GM23338 (cell line): ENCODE measurements at regions not wholly inside any gene's neighbourhood (a gene's known extent, or its start where the extent isn't known, plus 50 kb on each side); places are given as distances from the start of the nearest gene placed in this dataset.

Experiments used
- ATAC-seq: fragments of 200-7000 bp; cut with Tn5 transposase; 3 replicates; pipeline ENCODE4 v1.9.1; 2020
- DNase-seq: peaks from one replicate; pipeline ENCODE4 v3.0.0-alpha.2; 2015; ENCODE audit warnings: low spot score
- H2AFZ ChIP-seq: fragments of 200-600 bp; sonication (generic); 2 replicates; pipeline ENCODE4 v1.8.0; 2016; ENCODE audit warnings: antibody characterized with exemption, mild to moderate bottlenecking, moderate library complexity
- H3F3A ChIP-seq: fragments of 200-600 bp; sonication (generic); replicated peaks from 2 replicates; pipeline ENCODE4 v1.8.0; 2017; ENCODE audit warnings: antibody characterized with exemption, mixed run types, low read depth
- H3K27ac ChIP-seq: fragments of 200-600 bp; sonication (generic); 2 replicates; pipeline ENCODE4 v1.6.1; 2016; ENCODE audit warnings: low read depth
- H3K27me3 ChIP-seq: fragments of 200-600 bp; sonication (generic); 2 replicates; pipeline ENCODE4 v1.8.0; 2016; ENCODE audit warnings: mild to moderate bottlenecking, mixed run types, moderate library complexity; ENCODE audit not compliant: insufficient read depth
- H3K36me3 ChIP-seq: fragments of 200-600 bp; sonication (generic); 2 replicates; pipeline ENCODE4 v1.8.0; 2016; ENCODE audit warnings: mild to moderate bottlenecking; ENCODE audit not compliant: insufficient read depth
- H3K4me1 ChIP-seq: fragments of 200-600 bp; sonication (generic); 2 replicates; pipeline ENCODE4 v1.8.0; 2016; ENCODE audit warnings: mild to moderate bottlenecking, moderate library complexity; ENCODE audit not compliant: insufficient read depth
- H3K4me2 ChIP-seq: fragments of 200-600 bp; sonication (generic); 2 replicates; pipeline ENCODE4 v1.7.1; 2017; ENCODE audit warnings: mixed run types
- H3K4me3 ChIP-seq: fragments of 200-600 bp; sonication (generic); 2 replicates; pipeline ENCODE4 v1.6.1; 2016; ENCODE audit warnings: mixed run types
- H3K79me2 ChIP-seq: fragments of 200-600 bp; sonication (generic); replicated peaks from 2 replicates; pipeline ENCODE4 v1.8.0; 2017; ENCODE audit warnings: mild to moderate bottlenecking; ENCODE audit not compliant: insufficient read depth
- H3K9me2 ChIP-seq: fragments of 200-600 bp; sonication (generic); 2 replicates; pipeline ENCODE4 v1.8.0; 2017; ENCODE audit not compliant: insufficient read depth
- H4K20me1 ChIP-seq: fragments of 200-600 bp; sonication (generic); replicated peaks from 2 replicates; pipeline ENCODE4 v1.8.0; 2017; ENCODE audit warnings: mild to moderate bottlenecking; ENCODE audit not compliant: insufficient read depth
- H3K27ac Mint-ChIP-seq: 2 replicates; pipeline ENCODE4 v1.8.0; 2020; ENCODE audit warnings: inconsistent platforms, mild to moderate bottlenecking, moderate library complexity, mixed read lengths
- H3K27me3 Mint-ChIP-seq: 3 replicates; pipeline ENCODE4 v1.8.0; 2022; ENCODE audit warnings: low read depth, mild to moderate bottlenecking, moderate library complexity, mixed read lengths, inconsistent platforms; ENCODE audit not compliant: insufficient read depth, poor library complexity
- H3K36me3 Mint-ChIP-seq: 3 replicates; pipeline ENCODE4 v1.8.0; 2021; ENCODE audit warnings: low read depth, mild to moderate bottlenecking, inconsistent platforms, moderate library complexity, mixed read lengths
- H3K4me1 Mint-ChIP-seq: 3 replicates; pipeline ENCODE4 v1.8.0; 2020; ENCODE audit warnings: mild to moderate bottlenecking, inconsistent platforms, mixed read lengths
- H3K4me3 Mint-ChIP-seq: 3 replicates; pipeline ENCODE4 v1.8.0; 2021; ENCODE audit warnings: moderate library complexity, mild to moderate bottlenecking, inconsistent platforms, mixed read lengths
- H3K9me3 Mint-ChIP-seq: 3 replicates; pipeline ENCODE4 v1.8.0; 2020; ENCODE audit warnings: moderate library complexity, mild to moderate bottlenecking, inconsistent platforms, mixed read lengths
- CREB1 ChIP-seq: fragments of 250-450 bp; sonication (Bioruptor Pico); IDR thresholded peaks from 2 replicates; pipeline ENCODE4 v1.5.0; 2020; ENCODE audit warnings: low read depth, mild to moderate bottlenecking, moderate library complexity
- CTCF ChIP-seq, 2 experiments: fragments of 200-600 bp in 1 of 2; sonication (generic) in 1 of 2; conservative IDR thresholded peaks; 2 replicates each; pipeline versions ENCODE4 v1.5.1 to v1.6.1; 2016 to 2017; ENCODE audit warnings: antibody characterized with exemption in 2 of 2, low read depth in 2 of 2, mild to moderate bottlenecking in 2 of 2, moderate library complexity in 1 of 2
- EZH2 ChIP-seq: fragments of 200-600 bp; sonication (generic); IDR thresholded peaks from one replicate; pipeline ENCODE4 v1.8.0; 2017; ENCODE audit warnings: antibody characterized with exemption, mild to moderate bottlenecking, low read depth; ENCODE audit not compliant: unreplicated experiment
- EZH2phosphoT487 ChIP-seq: fragments of 200-600 bp; sonication (generic); IDR thresholded peaks from one replicate; pipeline ENCODE4 v1.8.1; 2018; ENCODE audit warnings: antibody characterized with exemption; ENCODE audit not compliant: unreplicated experiment
- JUNB ChIP-seq: IDR thresholded peaks from one replicate; pipeline ENCODE4 v1.6.1; 2016; ENCODE audit warnings: antibody characterized with exemption; ENCODE audit not compliant: unreplicated experiment
- NANOG ChIP-seq: IDR thresholded peaks from 2 replicates; pipeline ENCODE4 v1.6.1; 2016; ENCODE audit warnings: antibody characterized with exemption, borderline replicate concordance
- POLR2AphosphoS5 ChIP-seq: IDR thresholded peaks from 2 replicates; pipeline ENCODE4 v1.6.1; 2016; ENCODE audit warnings: antibody characterized with exemption, low read depth
- STAT1 ChIP-seq: IDR thresholded peaks from one replicate; pipeline ENCODE4 v1.6.1; 2016; ENCODE audit warnings: antibody characterized with exemption; ENCODE audit not compliant: unreplicated experiment
- ZNF114 ChIP-seq: fragments of 250-450 bp; sonication (Bioruptor Pico); IDR thresholded peaks from 2 replicates; pipeline ENCODE4 v1.5.0; 2020; ENCODE audit warnings: mild to moderate bottlenecking, moderate library complexity
- ZNF331 ChIP-seq: fragments of 250-450 bp; sonication (Bioruptor Pico); IDR thresholded peaks from 2 replicates; pipeline ENCODE4 v1.5.0; 2020; ENCODE audit warnings: low read depth, mild to moderate bottlenecking, moderate library complexity
- TF ChIP-seq, protein P1 (sequence below): fragments of 250-450 bp; sonication (Bioruptor Pico); IDR thresholded peaks from 2 replicates; pipeline ENCODE4 v1.5.0; 2020; ENCODE audit warnings: mild to moderate bottlenecking, moderate library complexity
- TF ChIP-seq, protein P2 (sequence below): IDR thresholded peaks from 2 replicates; pipeline ENCODE4 v1.6.1; 2016; ENCODE audit warnings: antibody characterized with exemption
- TF ChIP-seq, protein P3 (sequence below): IDR thresholded peaks from one replicate; pipeline ENCODE4 v1.6.1; 2018; ENCODE audit warnings: antibody characterized with exemption; ENCODE audit not compliant: unreplicated experiment

DNA sequence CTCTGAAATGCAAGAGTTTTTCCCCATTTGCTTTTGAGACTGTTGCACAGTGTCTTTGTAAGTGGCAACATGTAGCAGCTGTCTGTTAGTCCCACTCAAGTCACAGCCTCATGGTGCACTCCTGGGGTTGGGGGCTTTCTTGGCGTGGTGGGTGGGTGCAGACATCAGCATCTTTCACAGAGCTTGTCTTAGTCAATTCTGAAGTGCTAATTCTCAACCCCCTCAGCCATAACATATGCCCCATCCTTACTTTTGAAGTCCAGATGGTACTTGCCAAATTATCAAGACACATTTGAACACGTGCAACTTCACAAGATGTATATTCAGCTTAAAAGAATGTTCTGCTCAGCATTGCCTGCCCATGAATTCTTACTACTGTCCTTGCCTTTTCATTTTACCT is 87.1 kb downstream of the VCAM1 start:
- H3K27me3 Mint-ChIP-seq = no peaks in the 10 kb centered on the region
- H3K9me3 Mint-ChIP-seq = peaks cover 2% of the 10 kb centered on the region; the same call in 2 of the 3 replicates
- Histone ChIP-seq H3K9me2 (no peaks in the 10 kb centered on the region), H3F3A (no peaks in the 10 kb centered on the region), H3K4me1 (no peaks in the 10 kb centered on the region), H3K4me2 (no peak overlapping the region), H2AFZ (no peak overlapping the region), H3K27ac (no peak overlapping the region), H3K27me3 (no peaks in the 10 kb centered on the region), H3K36me3 (no peaks in the 10 kb centered on the region), H3K79me2 (no peaks in the 10 kb centered on the region), H4K20me1 (no peaks in the 10 kb centered on the region), H3K4me3 (no peak overlapping the region)
- DNase-seq = no peak
- no peak overlapping the region for H3K27ac Mint-ChIP-seq
- no peaks in the 10 kb centered on the region for H3K4me1 Mint-ChIP-seq
- no peaks in the 10 kb centered on the region for H3K36me3 Mint-ChIP-seq
- no peak overlapping the region for H3K4me3 Mint-ChIP-seq
- ATAC-seq = no peak
- TF ChIP-seq, protein P1, sequence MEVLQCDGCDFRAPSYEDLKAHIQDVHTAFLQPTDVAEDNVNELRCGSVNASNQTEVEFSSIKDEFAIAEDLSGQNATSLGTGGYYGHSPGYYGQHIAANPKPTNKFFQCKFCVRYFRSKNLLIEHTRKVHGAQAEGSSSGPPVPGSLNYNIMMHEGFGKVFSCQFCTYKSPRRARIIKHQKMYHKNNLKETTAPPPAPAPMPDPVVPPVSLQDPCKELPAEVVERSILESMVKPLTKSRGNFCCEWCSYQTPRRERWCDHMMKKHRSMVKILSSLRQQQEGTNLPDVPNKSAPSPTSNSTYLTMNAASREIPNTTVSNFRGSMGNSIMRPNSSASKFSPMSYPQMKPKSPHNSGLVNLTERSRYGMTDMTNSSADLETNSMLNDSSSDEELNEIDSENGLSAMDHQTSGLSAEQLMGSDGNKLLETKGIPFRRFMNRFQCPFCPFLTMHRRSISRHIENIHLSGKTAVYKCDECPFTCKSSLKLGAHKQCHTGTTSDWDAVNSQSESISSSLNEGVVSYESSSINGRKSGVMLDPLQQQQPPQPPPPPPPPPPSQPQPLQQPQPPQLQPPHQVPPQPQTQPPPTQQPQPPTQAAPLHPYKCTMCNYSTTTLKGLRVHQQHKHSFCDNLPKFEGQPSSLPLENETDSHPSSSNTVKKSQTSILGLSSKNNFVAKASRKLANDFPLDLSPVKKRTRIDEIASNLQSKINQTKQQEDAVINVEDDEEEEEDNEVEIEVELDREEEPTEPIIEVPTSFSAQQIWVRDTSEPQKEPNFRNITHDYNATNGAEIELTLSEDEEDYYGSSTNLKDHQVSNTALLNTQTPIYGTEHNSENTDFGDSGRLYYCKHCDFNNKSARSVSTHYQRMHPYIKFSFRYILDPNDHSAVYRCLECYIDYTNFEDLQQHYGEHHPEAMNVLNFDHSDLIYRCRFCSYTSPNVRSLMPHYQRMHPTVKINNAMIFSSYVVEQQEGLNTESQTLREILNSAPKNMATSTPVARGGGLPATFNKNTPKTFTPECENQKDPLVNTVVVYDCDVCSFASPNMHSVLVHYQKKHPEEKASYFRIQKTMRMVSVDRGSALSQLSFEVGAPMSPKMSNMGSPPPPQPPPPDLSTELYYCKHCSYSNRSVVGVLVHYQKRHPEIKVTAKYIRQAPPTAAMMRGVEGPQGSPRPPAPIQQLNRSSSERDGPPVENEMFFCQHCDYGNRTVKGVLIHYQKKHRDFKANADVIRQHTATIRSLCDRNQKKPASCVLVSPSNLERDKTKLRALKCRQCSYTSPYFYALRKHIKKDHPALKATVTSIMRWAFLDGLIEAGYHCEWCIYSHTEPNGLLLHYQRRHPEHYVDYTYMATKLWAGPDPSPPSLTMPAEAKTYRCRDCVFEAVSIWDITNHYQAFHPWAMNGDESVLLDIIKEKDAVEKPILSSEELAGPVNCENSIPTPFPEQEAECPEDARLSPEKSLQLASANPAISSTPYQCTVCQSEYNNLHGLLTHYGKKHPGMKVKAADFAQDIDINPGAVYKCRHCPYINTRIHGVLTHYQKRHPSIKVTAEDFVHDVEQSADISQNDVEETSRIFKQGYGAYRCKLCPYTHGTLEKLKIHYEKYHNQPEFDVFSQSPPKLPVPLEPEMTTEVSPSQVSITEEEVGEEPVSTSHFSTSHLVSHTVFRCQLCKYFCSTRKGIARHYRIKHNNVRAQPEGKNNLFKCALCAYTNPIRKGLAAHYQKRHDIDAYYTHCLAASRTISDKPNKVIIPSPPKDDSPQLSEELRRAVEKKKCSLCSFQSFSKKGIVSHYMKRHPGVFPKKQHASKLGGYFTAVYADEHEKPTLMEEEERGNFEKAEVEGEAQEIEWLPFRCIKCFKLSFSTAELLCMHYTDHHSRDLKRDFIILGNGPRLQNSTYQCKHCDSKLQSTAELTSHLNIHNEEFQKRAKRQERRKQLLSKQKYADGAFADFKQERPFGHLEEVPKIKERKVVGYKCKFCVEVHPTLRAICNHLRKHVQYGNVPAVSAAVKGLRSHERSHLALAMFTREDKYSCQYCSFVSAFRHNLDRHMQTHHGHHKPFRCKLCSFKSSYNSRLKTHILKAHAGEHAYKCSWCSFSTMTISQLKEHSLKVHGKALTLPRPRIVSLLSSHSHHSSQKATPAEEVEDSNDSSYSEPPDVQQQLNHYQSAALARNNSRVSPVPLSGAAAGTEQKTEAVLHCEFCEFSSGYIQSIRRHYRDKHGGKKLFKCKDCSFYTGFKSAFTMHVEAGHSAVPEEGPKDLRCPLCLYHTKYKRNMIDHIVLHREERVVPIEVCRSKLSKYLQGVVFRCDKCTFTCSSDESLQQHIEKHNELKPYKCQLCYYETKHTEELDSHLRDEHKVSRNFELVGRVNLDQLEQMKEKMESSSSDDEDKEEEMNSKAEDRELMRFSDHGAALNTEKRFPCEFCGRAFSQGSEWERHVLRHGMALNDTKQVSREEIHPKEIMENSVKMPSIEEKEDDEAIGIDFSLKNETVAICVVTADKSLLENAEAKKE (CRISPR knock-in tag) = no peak
- TF ChIP-seq, protein P2, sequence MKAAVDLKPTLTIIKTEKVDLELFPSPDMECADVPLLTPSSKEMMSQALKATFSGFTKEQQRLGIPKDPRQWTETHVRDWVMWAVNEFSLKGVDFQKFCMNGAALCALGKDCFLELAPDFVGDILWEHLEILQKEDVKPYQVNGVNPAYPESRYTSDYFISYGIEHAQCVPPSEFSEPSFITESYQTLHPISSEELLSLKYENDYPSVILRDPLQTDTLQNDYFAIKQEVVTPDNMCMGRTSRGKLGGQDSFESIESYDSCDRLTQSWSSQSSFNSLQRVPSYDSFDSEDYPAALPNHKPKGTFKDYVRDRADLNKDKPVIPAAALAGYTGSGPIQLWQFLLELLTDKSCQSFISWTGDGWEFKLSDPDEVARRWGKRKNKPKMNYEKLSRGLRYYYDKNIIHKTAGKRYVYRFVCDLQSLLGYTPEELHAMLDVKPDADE = no peak
- TF ChIP-seq NANOG = no peak
- TF ChIP-seq EZH2 = no peak
- TF ChIP-seq STAT1 = no peak
- no peak for TF ChIP-seq ZNF331 (CRISPR knock-in tag)
- TF ChIP-seq POLR2AphosphoS5 = no peak
- TF ChIP-seq CTCF (conservative IDR thresholded peaks at IDR 0.05; ENCODE audit: low read depth in 2 of 2) = no peak
- no peak for TF ChIP-seq CREB1 (CRISPR knock-in tag)
- TF ChIP-seq, protein P3, sequence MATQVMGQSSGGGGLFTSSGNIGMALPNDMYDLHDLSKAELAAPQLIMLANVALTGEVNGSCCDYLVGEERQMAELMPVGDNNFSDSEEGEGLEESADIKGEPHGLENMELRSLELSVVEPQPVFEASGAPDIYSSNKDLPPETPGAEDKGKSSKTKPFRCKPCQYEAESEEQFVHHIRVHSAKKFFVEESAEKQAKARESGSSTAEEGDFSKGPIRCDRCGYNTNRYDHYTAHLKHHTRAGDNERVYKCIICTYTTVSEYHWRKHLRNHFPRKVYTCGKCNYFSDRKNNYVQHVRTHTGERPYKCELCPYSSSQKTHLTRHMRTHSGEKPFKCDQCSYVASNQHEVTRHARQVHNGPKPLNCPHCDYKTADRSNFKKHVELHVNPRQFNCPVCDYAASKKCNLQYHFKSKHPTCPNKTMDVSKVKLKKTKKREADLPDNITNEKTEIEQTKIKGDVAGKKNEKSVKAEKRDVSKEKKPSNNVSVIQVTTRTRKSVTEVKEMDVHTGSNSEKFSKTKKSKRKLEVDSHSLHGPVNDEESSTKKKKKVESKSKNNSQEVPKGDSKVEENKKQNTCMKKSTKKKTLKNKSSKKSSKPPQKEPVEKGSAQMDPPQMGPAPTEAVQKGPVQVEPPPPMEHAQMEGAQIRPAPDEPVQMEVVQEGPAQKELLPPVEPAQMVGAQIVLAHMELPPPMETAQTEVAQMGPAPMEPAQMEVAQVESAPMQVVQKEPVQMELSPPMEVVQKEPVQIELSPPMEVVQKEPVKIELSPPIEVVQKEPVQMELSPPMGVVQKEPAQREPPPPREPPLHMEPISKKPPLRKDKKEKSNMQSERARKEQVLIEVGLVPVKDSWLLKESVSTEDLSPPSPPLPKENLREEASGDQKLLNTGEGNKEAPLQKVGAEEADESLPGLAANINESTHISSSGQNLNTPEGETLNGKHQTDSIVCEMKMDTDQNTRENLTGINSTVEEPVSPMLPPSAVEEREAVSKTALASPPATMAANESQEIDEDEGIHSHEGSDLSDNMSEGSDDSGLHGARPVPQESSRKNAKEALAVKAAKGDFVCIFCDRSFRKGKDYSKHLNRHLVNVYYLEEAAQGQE = no peak
- TF ChIP-seq JUNB = no peak
- TF ChIP-seq EZH2phosphoT487 = no peak
- TF ChIP-seq ZNF114 (CRISPR knock-in tag) = no peak
